Panc1 (cell line): ENCODE measurements at regions not wholly inside any gene's neighbourhood (a gene's known extent, or its start where the extent isn't known, plus 50 kb on each side); places are given as distances from the start of the nearest gene placed in this dataset.

Experiments
- ATAC-seq: fragments of 200-7000 bp; cut with Tn5 transposase; 2 replicates; pipeline ENCODE4 v1.9.1; 2020; ENCODE audit warnings: mild to moderate bottlenecking, moderate library complexity
- BruUV-seq: library from RNA; stranded (reverse); fragments of 400-500 nt; replicated peaks from 2 replicates; lab custom pipeline; 2021; lab: Mats Ljungman, UMichigan
- CTCF ChIA-PET: fragments of 300-600 bp; sonication (Branson Sonifier 250); formaldehyde crosslinking; loops from one replicate; lab custom pipeline; 2022; ENCODE audit warnings: antibody characterized with exemption; lab: Charles Lee
- POLR2A ChIA-PET: fragments of 300-600 bp; sonication (Branson Sonifier 250); formaldehyde crosslinking; loops from one replicate; lab custom pipeline; 2022; ENCODE audit warnings: antibody characterized with exemption; lab: Charles Lee
- DNase-seq: peaks from one replicate; pipeline ENCODE4 v3.0.0-alpha.2; 2010; ENCODE audit warnings: low read depth, low spot score
- H3K27ac ChIP-seq: 2 replicates; pipeline ENCODE4 v1.5.1; 2011; ENCODE audit warnings: mild to moderate bottlenecking, low read length, inconsistent platforms
- H3K27me3 ChIP-seq: fragments of 200-500 bp; sonication (Bioruptor generic); 2 replicates; pipeline ENCODE4 v1.6.0; 2014; ENCODE audit warnings: low read length, inconsistent platforms; ENCODE audit not compliant: control insufficient read depth, insufficient read depth
- H3K36me3 ChIP-seq: fragments of 200-500 bp; sonication (Bioruptor generic); 2 replicates; pipeline ENCODE4 v1.5.1; 2014; ENCODE audit warnings: inconsistent platforms, mild to moderate bottlenecking, low read length, moderate library complexity; ENCODE audit not compliant: control insufficient read depth, insufficient read depth
- H3K4me1 ChIP-seq: 2 replicates; pipeline ENCODE4 v1.5.1; 2011; ENCODE audit warnings: inconsistent platforms, mild to moderate bottlenecking, low read length, moderate library complexity; ENCODE audit not compliant: control insufficient read depth, insufficient read depth
- H3K4me3 ChIP-seq, 2 experiments: 2 replicates each; pipeline ENCODE4 v1.5.1; 2011 to 2012; ENCODE audit warnings: low read depth in 2 of 2, low read length in 2 of 2, mild to moderate bottlenecking in 2 of 2, inconsistent platforms in 1 of 2, moderate library complexity in 1 of 2
- H3K9me3 ChIP-seq: fragments of 200-500 bp; sonication (Bioruptor generic); 2 replicates; pipeline ENCODE4 v1.5.1; 2014; ENCODE audit warnings: low read depth, mild to moderate bottlenecking, inconsistent platforms, low read length, moderate library complexity; ENCODE audit not compliant: control insufficient read depth, insufficient read depth
- CTCF ChIP-seq: fragments of 450-650 bp; IDR thresholded peaks from 2 replicates; pipeline ENCODE4 v1.5.1; 2017; ENCODE audit warnings: mild to moderate bottlenecking
- POLR2AphosphoS5 ChIP-seq: IDR thresholded peaks from 2 replicates; pipeline ENCODE4 v1.6.1; 2012; ENCODE audit warnings: mild to moderate bottlenecking, low read depth, low read length, moderate library complexity
- REST ChIP-seq, 2 experiments: IDR thresholded peaks; 2 replicates each; pipeline ENCODE4 v1.6.1; 2011 to 2012; ENCODE audit warnings: low read depth in 2 of 2, control low read depth in 1 of 2, low read length in 1 of 2, mild to moderate bottlenecking in 1 of 2, moderate library complexity in 1 of 2; ENCODE audit not compliant: insufficient read depth in 1 of 2
- SIN3A ChIP-seq: IDR thresholded peaks from 2 replicates; pipeline ENCODE4 v1.6.1; 2012; ENCODE audit warnings: low read depth, mild to moderate bottlenecking, low read length, moderate library complexity, borderline replicate concordance; ENCODE audit not compliant: insufficient read depth
- TCF7L2 ChIP-seq: IDR thresholded peaks from 2 replicates; pipeline ENCODE4 v1.6.1; 2011; ENCODE audit warnings: mild to moderate bottlenecking, low read depth, low read length, inconsistent platforms
- in situ Hi-C: cut with HindIII; loops from 2 replicates; pipeline ENCODE4 v1.10.0; 2016; ENCODE audit warnings: low sequenced_read_pairs, low pct_unique_long_range_greater_than_20kb
- intact Hi-C: fragments of 100-400 bp; cut with micrococcal nuclease; formaldehyde crosslinking; loops from one replicate; pipeline ENCODE4 v1.10.0; 2022; ENCODE audit not compliant: unreplicated experiment

GRCh38 chr13:103618151-103618550, 551.9 kb upstream of the SLC10A2 start:
- no TSS peak for BruUV-seq
- no peaks in the 10 kb centered on the region for H3K27me3 ChIP-seq
- TF ChIP-seq REST (IDR thresholded peaks at IDR 0.05; ENCODE audit: insufficient read depth in 1 of 2, low read depth in 2 of 2, low read length in 1 of 2), result no peak
- no peak for TF ChIP-seq TCF7L2
- TF ChIP-seq SIN3A, result no peak
- TF ChIP-seq CTCF, result no peak
- TF ChIP-seq POLR2AphosphoS5, result no peak
- intact Hi-C loops, result no loop called here
- CTCF ChIA-PET, result no interaction called here
- H3K27ac ChIP-seq, result no peak overlapping the region
- no peaks in the 10 kb centered on the region for H3K4me1 ChIP-seq
- no peak overlapping the region for H3K4me3 ChIP-seq
- DNase-seq, result no peak
- no peak for ATAC-seq
- no peaks in the 10 kb centered on the region for H3K9me3 ChIP-seq
- in situ Hi-C loops, result no loop called here
- POLR2A ChIA-PET, result no interaction called here
- no peaks in the 10 kb centered on the region for H3K36me3 ChIP-seq

- ATAC-seq, result no peak
- no peaks in the 10 kb centered on the region for H3K9me3 ChIP-seq
- no peaks in the 10 kb centered on the region for H3K4me1 ChIP-seq
- POLR2A ChIA-PET, result no interaction called here
- no peaks in the 10 kb centered on the region for H3K27me3 ChIP-seq
- H3K4me3 ChIP-seq, result no peak overlapping the region
- CTCF ChIA-PET, result no interaction called here
- TF ChIP-seq SIN3A (no peak), REST (IDR thresholded peaks at IDR 0.05; ENCODE audit: insufficient read depth in 1 of 2, low read depth in 2 of 2, low read length in 1 of 2) (no peak), POLR2AphosphoS5 (no peak), TCF7L2 (no peak), CTCF (no peak)
- no TSS peak for BruUV-seq
- H3K36me3 ChIP-seq, result no peaks in the 10 kb centered on the region
- in situ Hi-C loops, result no loop called here
- no peak overlapping the region for H3K27ac ChIP-seq
- intact Hi-C loops, result no loop called here
- no peak for DNase-seq
These were observed 549.6 kb upstream of the SLC10A2 start for GRCh38 chr13:103615771-103616170.
